ENCODE measurements at regions not wholly inside any gene's neighbourhood (a gene's known extent, or its start where the extent isn't known, plus 50 kb on each side); places are given as distances from the start of the nearest gene placed in this dataset.
"Not testable (repeated sequence)": the region's sequence is repeated elsewhere in the genome, so short reads cannot be mapped to it uniquely, and the experiment has no call there.

DNA sequence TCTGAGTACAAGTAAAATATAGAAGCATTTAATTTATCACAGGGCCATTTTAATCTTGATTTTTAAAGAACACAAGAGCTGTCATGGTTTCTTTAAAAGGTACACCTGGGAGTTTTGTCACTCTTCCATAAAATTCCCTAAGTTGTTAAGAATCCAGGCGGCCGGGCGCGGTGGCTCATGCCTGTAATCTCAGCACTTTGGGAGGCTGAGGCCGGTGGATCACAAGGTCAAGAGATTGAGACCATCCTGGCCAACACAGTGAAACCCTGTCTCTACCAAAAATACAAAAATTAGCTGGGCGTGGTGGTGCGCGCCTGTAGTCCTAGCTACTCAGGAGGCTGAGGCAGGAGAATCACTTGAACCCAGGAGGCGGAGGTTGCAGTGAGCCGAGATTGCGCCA lies 278.3 kb downstream of the PCDH17 start:
- not testable (repeated sequence) for DNase-seq (ENCODE audit: low spot score)

- DNase-seq (ENCODE audit: low spot score), result no peak
These were observed 286.5 kb downstream of the PCDH17 start for GRCh38 chr13:57918086-57918485.

DNA sequence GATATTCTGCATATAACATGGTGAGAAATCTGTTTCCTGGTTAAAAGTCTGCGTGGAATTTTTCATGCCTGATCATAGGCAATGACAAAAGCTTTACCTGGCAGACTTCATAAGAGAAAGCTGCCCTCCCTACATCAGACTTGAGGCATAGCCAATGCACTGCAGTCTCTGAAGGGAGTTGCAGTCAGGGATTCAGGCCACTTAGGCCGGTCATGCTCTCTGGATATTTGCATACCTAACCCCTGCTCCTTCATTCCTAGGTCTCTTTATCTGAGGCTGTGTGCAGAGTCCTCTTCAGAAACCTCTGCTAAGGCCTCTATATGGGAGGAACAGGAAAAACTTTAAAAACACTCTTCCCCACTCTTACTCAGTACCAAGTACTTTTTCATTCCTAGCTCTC lies 287.4 kb downstream of the PCDH17 start:
- DNase-seq (ENCODE audit: low spot score), result no peak

DNA sequence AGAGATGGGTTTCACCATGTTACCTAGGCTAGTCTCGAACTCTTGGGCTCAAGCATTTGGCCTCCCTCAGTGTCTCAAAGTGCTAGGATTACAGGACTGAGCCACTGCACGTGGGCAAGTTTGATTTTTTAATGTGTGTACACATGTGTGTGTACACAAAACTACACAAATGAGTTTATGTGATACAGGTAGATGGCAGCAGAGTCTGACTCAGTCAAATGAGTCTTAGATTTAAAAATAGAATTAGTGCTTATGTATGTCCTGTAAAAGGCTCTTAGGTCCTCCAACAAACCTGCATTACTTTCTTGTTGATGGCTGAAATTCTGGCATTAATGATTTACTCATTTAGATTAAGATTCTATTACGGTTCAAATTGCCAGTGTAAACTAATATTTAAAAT lies 293.7 kb downstream of the PCDH17 start:
- DNase-seq (ENCODE audit: low spot score), result peak; percentile 24

- no peak for DNase-seq (ENCODE audit: low spot score)
These were observed 294.2 kb downstream of the PCDH17 start for GRCh38 chr13:57925751-57926150.

- DNase-seq (ENCODE audit: low spot score), result no peak
These were observed 300.5 kb downstream of the PCDH17 start for GRCh38 chr13:57932061-57932460.

- DNase-seq (ENCODE audit: low spot score), result no peak
These were observed 302.1 kb downstream of the PCDH17 start for GRCh38 chr13:57933606-57934005.

DNA sequence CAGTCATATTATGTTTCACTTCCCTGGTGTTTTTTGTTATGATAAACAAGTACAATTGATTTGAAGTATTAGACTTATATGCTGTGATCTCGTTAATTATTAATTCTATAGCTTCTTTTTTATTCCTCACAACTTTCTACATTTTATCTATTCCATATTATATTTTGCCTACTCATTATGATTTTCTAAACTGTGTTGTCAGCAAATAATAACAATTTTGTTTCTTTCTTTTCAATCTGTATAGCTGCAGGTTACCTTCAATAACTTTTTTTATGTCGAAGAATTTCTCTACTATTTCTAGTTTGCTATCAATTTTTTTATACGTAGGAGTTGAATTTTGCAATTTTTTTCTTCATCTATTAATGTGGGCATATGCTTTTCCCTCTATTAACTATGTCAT lies 304.4 kb downstream of the PCDH17 start:
- no peak for DNase-seq (ENCODE audit: low spot score)

DNA sequence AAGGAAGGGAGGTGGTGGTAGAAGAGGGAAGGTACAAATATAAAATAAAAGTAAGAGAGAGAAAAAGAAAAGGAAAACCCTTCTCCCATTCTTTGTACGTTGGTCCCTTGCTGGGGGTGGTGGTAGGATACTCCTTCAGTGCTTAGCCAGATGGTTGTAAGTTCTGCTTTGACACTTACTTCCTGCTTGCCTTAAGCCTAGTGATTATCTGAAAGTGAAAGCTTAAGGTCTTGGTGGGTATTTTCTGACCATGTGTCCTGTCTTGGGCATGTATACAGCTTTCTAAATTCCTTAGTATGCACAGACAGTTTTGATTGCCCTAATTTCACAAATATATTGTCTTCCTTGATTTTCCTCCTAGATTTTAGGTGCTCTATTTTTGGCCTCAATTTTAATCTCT lies 314.8 kb downstream of the PCDH17 start:
- DNase-seq (ENCODE audit: low spot score), result no peak

- no peak for DNase-seq (ENCODE audit: low spot score)
These were observed 317.3 kb downstream of the PCDH17 start for GRCh38 chr13:57948884-57949283.

GRCh38 chr13:57969951-57970350 lies 338.4 kb downstream of the PCDH17 start:
- DNase-seq (ENCODE audit: low spot score), result no peak

- no peak for DNase-seq (ENCODE audit: low spot score)
These were observed 338.9 kb downstream of the PCDH17 start for GRCh38 chr13:57970404-57970803.

DNA sequence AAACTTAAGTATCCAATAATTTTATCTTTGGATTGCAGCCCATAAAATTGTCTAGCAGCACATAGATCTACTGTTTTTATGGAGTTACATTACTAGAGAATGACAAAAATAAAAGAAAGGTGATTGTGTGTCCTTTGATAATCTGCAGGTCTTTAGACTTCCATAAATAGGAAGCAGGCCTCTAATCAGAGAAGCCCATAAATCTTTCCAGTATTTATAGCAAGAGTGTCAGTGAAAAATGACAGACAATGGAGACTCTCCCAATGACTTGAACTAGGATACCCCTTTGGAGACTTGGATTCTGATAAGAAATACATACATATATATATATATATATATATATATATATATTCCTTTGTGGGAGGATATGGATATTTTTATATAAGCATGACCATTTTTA lies 351.2 kb downstream of the PCDH17 start:
- no peak for DNase-seq (ENCODE audit: low spot score)

DNA sequence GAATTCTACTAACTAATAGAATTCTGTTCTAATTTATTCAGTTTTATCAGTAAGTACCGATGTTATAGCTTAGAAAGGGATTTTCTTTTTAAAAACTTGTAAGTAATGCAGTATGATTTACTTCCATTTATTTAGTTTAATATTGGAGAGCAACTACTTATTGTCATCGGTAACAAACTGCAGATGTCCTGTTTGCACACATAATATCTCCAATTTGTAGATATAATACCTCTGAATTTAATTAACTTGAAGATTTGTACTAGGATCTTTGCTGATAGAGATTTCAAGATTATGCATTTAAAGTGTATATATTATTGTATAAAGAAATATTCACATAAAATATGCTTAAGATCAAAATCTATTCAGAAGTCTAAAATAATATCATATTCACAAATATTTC lies 356.7 kb downstream of the PCDH17 start:
- no peak for DNase-seq (ENCODE audit: low spot score)

GRCh38 chr13:57991041-57991440 lies 359.5 kb downstream of the PCDH17 start:
- no peak for DNase-seq (ENCODE audit: low spot score)

GRCh38 chr13:57992416-57992815 lies 360.9 kb downstream of the PCDH17 start:
- no peak for DNase-seq (ENCODE audit: low spot score)

GRCh38 chr13:57996717-57997116 lies 365.2 kb downstream of the PCDH17 start:
- DNase-seq (ENCODE audit: low spot score), result no peak

- no peak for DNase-seq (ENCODE audit: low spot score)
These were observed 373.2 kb downstream of the PCDH17 start for GRCh38 chr13:58004751-58005150.

DNA sequence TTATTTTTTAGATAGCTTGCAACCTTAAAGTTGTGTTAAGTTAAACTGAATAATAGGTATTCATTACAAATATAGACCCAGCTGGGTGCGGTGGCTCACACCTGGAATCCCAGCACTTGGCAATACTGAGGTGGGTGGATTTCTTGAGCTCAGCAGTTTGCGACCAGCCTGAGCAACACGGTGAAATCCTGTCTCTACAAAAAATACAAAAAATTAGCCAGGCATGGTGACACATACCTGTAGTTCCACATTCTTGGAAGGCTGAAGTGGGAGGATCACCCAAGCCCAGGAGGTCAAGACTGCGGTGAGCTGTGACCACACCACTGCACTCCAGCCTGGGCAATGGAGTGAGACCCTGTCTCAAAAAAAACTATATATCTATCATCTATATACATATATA lies 386.5 kb downstream of the PCDH17 start:
- DNase-seq (ENCODE audit: low spot score), result no peak

GRCh38 chr13:58018865-58019264 lies 387.3 kb downstream of the PCDH17 start:
- no peak for DNase-seq (ENCODE audit: low spot score)

DNA sequence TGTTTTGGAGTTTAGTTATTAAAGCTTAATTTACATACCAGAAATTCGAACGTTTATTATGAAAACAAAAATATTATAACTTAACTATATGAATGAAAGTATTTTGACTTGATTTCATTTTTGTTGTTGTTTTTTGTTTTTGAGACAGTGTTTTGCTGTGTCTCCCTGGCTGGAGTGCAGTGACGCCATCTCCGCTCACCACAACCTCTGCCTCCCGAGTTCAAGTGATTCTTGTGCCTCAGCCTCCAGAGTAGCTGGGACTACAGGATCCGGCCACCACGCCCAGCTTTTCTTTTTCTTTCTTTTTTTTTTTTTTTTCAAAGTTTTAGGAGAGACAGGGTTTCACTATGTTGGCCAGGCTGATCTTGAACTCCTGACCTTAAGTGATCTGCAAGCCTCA lies 392.6 kb downstream of the PCDH17 start:
- DNase-seq (ENCODE audit: low spot score), result no peak

GRCh38 chr13:58025821-58026220 lies 394.3 kb downstream of the PCDH17 start:
- no peak for DNase-seq (ENCODE audit: low spot score)

DNA sequence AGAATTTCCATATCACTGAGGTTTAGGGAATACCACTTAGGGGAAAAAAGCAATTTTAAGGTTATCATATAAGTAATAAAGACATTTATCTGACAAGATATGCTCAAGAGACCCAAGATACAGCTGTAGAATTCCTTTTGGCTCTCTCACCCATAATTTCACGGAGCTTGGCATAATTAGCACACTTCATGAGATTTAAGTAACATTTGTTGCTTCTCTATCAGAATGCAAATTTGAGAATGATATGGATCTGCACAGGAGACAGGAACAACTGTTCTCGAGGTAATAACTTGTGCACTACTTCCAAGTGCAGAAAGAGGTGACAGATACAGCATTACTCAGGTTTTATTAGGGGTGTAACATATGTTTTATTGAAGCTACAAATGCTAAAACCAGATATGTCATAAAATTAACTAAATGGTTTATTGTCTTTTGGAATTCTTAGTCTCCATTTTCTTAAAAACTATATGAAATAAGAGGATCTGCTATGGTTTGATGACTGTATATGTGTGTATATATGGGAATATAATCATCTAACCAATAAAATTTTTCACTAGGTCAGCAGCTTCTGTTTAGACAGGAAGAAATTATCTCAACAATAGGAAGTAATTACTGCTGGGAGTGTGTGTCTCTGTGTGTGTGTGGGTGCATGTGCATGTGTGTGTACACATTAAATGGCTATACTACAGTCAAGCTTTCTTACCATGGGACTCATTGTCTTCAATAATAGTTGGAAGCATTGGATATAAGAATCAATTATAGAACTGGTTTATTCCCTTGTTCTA lies 401.3 kb downstream of the PCDH17 start:
- no peak for DNase-seq (ENCODE audit: low spot score)

DNA sequence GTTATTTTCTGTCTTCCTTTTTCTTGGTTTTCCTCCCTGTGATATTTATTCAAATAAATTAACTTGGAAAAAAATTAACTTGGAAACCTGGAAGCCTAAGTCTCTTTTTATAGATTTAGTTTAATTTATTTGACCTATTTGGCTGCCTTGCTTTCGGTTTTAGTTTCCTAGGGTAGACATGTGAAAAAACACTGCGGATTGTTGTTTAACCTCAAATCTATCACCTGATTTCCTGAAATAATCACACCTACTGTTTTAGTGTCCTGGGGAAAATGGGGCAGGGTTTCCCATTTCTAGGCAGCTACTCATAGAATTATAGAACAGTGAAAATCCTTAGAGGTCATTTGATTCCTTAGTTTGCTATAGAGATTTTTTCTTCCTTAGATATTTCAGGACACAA lies 412.4 kb downstream of the PCDH17 start:
- no peak for DNase-seq (ENCODE audit: low spot score)

All from HT-29 (cell line).